Mammary epithelial cell (primary cell): ENCODE measurements at regions not wholly inside any gene's neighbourhood (a gene's known extent, or its start where the extent isn't known, plus 50 kb on each side); places are given as distances from the start of the nearest gene placed in this dataset.

ENCODE experiments used
- EZH2 ChIP-seq: IDR thresholded peaks from 2 replicates; pipeline ENCODE4 v1.6.1; 2012; ENCODE audit warnings: low read length, inconsistent platforms, borderline replicate concordance
- TF ChIP-seq, protein P1 (sequence below), 2 donors: IDR thresholded peaks in 1 of 2; conservative IDR thresholded peaks in 1 of 2; 2 replicates each; pipeline ENCODE4 v1.5.1; 2011 to 2012; ENCODE audit warnings: inconsistent platforms in 2 of 2, low read length in 2 of 2, mild to moderate bottlenecking in 2 of 2, control low read depth in 1 of 2, low read depth in 1 of 2; ENCODE audit not compliant: insufficient read depth in 1 of 2; ENCODE audit errors: extremely low read depth in 1 of 2

DNA sequence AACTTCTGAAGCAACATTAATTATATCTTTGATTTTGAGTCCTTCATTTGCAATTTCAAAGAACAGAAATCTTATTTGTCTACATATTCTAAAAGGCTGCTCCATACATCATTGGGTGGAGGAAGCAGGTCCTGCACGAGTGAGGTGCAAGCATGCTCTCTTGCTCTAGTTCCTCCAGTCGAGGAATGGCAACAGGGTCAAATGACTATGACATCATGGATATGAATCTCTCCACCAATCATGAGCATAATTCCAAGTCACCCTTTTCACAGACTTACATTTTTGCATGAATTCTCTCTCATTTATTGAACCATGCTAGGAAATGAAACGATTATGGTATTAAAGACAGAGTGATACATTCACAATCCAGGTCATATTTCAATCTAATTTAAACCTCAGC is 608.8 kb upstream of the SOX11 start:
- TF ChIP-seq, protein P1, sequence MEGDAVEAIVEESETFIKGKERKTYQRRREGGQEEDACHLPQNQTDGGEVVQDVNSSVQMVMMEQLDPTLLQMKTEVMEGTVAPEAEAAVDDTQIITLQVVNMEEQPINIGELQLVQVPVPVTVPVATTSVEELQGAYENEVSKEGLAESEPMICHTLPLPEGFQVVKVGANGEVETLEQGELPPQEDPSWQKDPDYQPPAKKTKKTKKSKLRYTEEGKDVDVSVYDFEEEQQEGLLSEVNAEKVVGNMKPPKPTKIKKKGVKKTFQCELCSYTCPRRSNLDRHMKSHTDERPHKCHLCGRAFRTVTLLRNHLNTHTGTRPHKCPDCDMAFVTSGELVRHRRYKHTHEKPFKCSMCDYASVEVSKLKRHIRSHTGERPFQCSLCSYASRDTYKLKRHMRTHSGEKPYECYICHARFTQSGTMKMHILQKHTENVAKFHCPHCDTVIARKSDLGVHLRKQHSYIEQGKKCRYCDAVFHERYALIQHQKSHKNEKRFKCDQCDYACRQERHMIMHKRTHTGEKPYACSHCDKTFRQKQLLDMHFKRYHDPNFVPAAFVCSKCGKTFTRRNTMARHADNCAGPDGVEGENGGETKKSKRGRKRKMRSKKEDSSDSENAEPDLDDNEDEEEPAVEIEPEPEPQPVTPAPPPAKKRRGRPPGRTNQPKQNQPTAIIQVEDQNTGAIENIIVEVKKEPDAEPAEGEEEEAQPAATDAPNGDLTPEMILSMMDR (conservative IDR thresholded peaks at IDR 0.05 in 1 of 2, IDR thresholded peaks at IDR 0.05 in 1 of 2; ENCODE audit: extremely low read depth in 1 of 2, insufficient read depth in 1 of 2, low read depth in 1 of 2, low read length in 2 of 2) = no peak
- TF ChIP-seq EZH2 = no peak
